ENCODE measurements at regions not wholly inside any gene's neighbourhood (a gene's known extent, or its start where the extent isn't known, plus 50 kb on each side); places are given as distances from the start of the nearest gene placed in this dataset.
A peak's percentile ranks its signal among the peaks of the same experiment; 100 is the strongest.

- H3K4me3 ChIP-seq (ENCODE audit: low read depth, low read length), result no peak overlapping the region
- DNase-seq (ENCODE audit: low read depth), result no peak
- no peak for TF ChIP-seq CTCF (IDR thresholded peaks at IDR 0.05; ENCODE audit: control insufficient read depth, extremely low read depth, insufficient read depth)
Measured at GRCh38 chr5:40029711-40030495, 605.1 kb upstream of the DAB2 start.

DNA sequence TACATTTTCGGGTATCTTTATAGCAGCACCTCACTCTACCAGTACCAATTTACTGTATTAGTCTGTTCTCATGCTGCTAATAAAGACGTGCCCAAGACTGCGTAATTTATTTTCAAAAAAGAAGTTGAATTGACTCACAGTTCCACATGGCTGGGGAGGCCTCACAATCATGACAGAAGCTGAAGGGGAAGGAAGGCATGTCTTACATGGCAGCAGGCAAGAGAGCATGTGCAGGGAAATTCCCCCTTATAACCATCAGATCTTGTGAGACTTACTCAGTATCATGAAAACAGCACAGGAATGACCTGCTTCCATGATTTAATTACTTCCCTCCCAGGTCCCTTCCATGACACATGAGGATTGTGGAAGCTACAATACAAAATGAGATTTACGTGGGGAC is 602.6 kb upstream of the DAB2 start:
- no peak for TF ChIP-seq CTCF (IDR thresholded peaks at IDR 0.05; ENCODE audit: control insufficient read depth, extremely low read depth, insufficient read depth)
- no peak for DNase-seq (ENCODE audit: low read depth)
- no peak overlapping the region for H3K4me3 ChIP-seq (ENCODE audit: low read depth, low read length)

GRCh38 chr5:40025586-40025985 is 600.8 kb upstream of the DAB2 start:
- H3K4me3 ChIP-seq (ENCODE audit: low read depth, low read length), result no peak overlapping the region
- TF ChIP-seq CTCF (IDR thresholded peaks at IDR 0.05; ENCODE audit: control insufficient read depth, extremely low read depth, insufficient read depth), result no peak
- DNase-seq (ENCODE audit: low read depth), result no peak

GRCh38 chr5:40022057-40022456 is 597.3 kb upstream of the DAB2 start:
- DNase-seq (ENCODE audit: low read depth), result no peak
- no peak overlapping the region for H3K4me3 ChIP-seq (ENCODE audit: low read depth, low read length)
- no peak for TF ChIP-seq CTCF (IDR thresholded peaks at IDR 0.05; ENCODE audit: control insufficient read depth, extremely low read depth, insufficient read depth)

GRCh38 chr5:40021007-40021406 is 596.2 kb upstream of the DAB2 start:
- H3K4me3 ChIP-seq (ENCODE audit: low read depth, low read length), result no peak overlapping the region
- DNase-seq (ENCODE audit: low read depth), result peak; percentile 0
- peak; percentile 41 for TF ChIP-seq CTCF (IDR thresholded peaks at IDR 0.05; ENCODE audit: control insufficient read depth, extremely low read depth, insufficient read depth)

- TF ChIP-seq CTCF (IDR thresholded peaks at IDR 0.05; ENCODE audit: control insufficient read depth, extremely low read depth, insufficient read depth), result no peak
- no peak for DNase-seq (ENCODE audit: low read depth)
- H3K4me3 ChIP-seq (ENCODE audit: low read depth, low read length), result no peak overlapping the region
Measured at GRCh38 chr5:40017918-40018317, 593.1 kb upstream of the DAB2 start.

DNA sequence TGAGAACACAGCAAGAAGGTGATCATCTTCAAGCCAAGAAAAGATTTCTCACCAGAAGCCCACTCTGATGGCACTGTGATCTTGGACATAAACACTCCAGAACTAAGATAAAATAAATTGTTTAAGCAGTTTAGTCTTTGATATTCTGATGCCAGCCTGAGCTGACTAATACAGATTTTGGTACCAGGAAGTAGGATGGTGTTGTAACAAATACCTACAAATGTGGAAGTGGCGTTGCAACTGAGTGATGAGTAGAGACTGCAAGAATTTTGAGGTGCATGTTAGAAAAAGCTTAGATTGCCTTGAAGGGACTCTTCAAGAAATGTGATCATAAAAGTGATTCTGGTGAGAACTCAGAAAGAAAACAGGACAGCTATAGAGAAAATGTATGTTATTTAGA is 592.4 kb upstream of the DAB2 start:
- TF ChIP-seq CTCF (IDR thresholded peaks at IDR 0.05; ENCODE audit: control insufficient read depth, extremely low read depth, insufficient read depth), result no peak
- no peak for DNase-seq (ENCODE audit: low read depth)
- H3K4me3 ChIP-seq (ENCODE audit: low read depth, low read length), result no peak overlapping the region

All from LNCaP clone FGC (cell line).